ENCODE measurements at regions not wholly inside any gene's neighbourhood (a gene's known extent, or its start where the extent isn't known, plus 50 kb on each side); places are given as distances from the start of the nearest gene placed in this dataset.

DNA sequence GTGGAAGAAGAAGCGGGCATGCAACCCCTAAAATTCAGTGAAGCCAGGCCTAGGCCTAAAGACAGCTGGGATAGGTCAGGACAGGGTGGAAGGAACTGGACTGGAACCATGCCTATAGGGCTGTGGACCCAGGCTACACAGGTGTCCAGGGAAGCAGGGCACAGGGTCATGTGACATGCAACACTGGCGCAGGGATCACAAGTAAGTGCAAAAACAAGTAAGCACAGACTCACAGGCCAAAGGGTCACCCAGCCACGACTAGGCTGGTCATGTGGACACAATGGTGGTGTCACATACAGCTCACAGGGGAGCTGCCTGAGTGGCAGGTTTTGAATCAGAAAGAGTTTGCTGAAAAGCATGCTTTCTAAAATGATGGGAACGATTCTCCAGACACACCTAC is 195.7 kb downstream of the SPTSSA start:
- TF ChIP-seq POLR2A (IDR thresholded peaks at IDR 0.05) (no peak), CTCF (IDR thresholded peaks at IDR 0.05) (no peak)

Measured in heart left ventricle (tissue), 13 donors.